ENCODE measurements at regions not wholly inside any gene's neighbourhood (a gene's known extent, or its start where the extent isn't known, plus 50 kb on each side); places are given as distances from the start of the nearest gene placed in this dataset.

DNA sequence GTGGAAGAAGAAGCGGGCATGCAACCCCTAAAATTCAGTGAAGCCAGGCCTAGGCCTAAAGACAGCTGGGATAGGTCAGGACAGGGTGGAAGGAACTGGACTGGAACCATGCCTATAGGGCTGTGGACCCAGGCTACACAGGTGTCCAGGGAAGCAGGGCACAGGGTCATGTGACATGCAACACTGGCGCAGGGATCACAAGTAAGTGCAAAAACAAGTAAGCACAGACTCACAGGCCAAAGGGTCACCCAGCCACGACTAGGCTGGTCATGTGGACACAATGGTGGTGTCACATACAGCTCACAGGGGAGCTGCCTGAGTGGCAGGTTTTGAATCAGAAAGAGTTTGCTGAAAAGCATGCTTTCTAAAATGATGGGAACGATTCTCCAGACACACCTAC lies 195.7 kb downstream of the SPTSSA start:
- TF ChIP-seq POLR2A (IDR thresholded peaks at IDR 0.05) (no peak), CTCF (IDR thresholded peaks at IDR 0.05) (no peak)

Measured in Peyer's patch (tissue), 4 donors.